Spleen (tissue), 7 donors: ENCODE measurements at regions not wholly inside any gene's neighbourhood (a gene's known extent, or its start where the extent isn't known, plus 50 kb on each side); places are given as distances from the start of the nearest gene placed in this dataset.

ENCODE experiments used
- POLR2AphosphoS5 ChIP-seq, 3 donors: sonication (generic); formaldehyde crosslinking; IDR thresholded peaks; one replicate each; pipeline ENCODE4 v1.5.1; 2017; ENCODE audit warnings: antibody characterized with exemption in 3 of 3
- TF ChIP-seq, protein P1 (sequence below), 11 experiments: fragments of 200-600 bp in 7 of 11; fragments of 450-650 bp in 4 of 11; sonication (generic) in 4 of 11; IDR thresholded peaks in 8 of 11; conservative IDR thresholded peaks in 3 of 11; 1 replicate in 7 of 11; 2 replicates in 4 of 11; pipeline versions ENCODE4 v1.4.0 to v1.8.0; 2016 to 2021; ENCODE audit warnings: antibody characterized with exemption in 11 of 11, inconsistent platforms in 4 of 11, mild to moderate bottlenecking in 1 of 11
- donor health status: DM: no; HTN: no; CAD: no; lungs with moderate emphysema.
- donor health status: DM: no; HTN: no; CAD: no.
- donor health status: DM: no; HTN: no; CAD: no.

- TF ChIP-seq, protein P1, sequence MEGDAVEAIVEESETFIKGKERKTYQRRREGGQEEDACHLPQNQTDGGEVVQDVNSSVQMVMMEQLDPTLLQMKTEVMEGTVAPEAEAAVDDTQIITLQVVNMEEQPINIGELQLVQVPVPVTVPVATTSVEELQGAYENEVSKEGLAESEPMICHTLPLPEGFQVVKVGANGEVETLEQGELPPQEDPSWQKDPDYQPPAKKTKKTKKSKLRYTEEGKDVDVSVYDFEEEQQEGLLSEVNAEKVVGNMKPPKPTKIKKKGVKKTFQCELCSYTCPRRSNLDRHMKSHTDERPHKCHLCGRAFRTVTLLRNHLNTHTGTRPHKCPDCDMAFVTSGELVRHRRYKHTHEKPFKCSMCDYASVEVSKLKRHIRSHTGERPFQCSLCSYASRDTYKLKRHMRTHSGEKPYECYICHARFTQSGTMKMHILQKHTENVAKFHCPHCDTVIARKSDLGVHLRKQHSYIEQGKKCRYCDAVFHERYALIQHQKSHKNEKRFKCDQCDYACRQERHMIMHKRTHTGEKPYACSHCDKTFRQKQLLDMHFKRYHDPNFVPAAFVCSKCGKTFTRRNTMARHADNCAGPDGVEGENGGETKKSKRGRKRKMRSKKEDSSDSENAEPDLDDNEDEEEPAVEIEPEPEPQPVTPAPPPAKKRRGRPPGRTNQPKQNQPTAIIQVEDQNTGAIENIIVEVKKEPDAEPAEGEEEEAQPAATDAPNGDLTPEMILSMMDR (IDR thresholded peaks at IDR 0.05 in 8 of 11, conservative IDR thresholded peaks at IDR 0.05 in 3 of 11), result no peak
- no peak for TF ChIP-seq POLR2AphosphoS5 (IDR thresholded peaks at IDR 0.05)
Measured at GRCh38 chr20:23188377-23189169, 102.4 kb upstream of the CD93 start.
